IMR-90 (cell line): ENCODE measurements at regions not wholly inside any gene's neighbourhood (a gene's known extent, or its start where the extent isn't known, plus 50 kb on each side); places are given as distances from the start of the nearest gene placed in this dataset.

Experiments
- ATAC-seq: fragments of 200-7000 bp; cut with Tn5 transposase; 2 replicates; pipeline ENCODE4 v1.9.1; 2020; ENCODE audit warnings: low read depth, mild to moderate bottlenecking, moderate library complexity
- BruUV-seq: library from RNA; stranded (reverse); fragments of 400-500 nt; replicated peaks from 2 replicates; lab custom pipeline; 2021; lab: Mats Ljungman, UMichigan
- CTCF ChIA-PET: fragments of 300-600 bp; formaldehyde crosslinking; extraction: SDS; loops from one replicate; lab custom pipeline; 2021; ENCODE audit warnings: antibody characterized with exemption; lab: Yijun Ruan, JAX
- POLR2A ChIA-PET: fragments of 300-600 bp; sonication (Branson Sonifier 250); formaldehyde crosslinking; loops from one replicate; lab custom pipeline; 2022; ENCODE audit warnings: antibody characterized with exemption; ENCODE audit not compliant: unreplicated experiment; lab: Charles Lee
- DNase-seq: peaks from one replicate; pipeline ENCODE4 v3.0.0; 2013
- H2AFZ ChIP-seq: replicated peaks from 2 replicates; pipeline ENCODE3; 2013; ENCODE audit warnings: low read length, mild to moderate bottlenecking; ENCODE audit not compliant: poor library complexity
- H2AK5ac ChIP-seq: 2 replicates; pipeline ENCODE4 v1.6.1; 2013; ENCODE audit warnings: low read depth, low read length, inconsistent platforms
- H2AK9ac ChIP-seq: replicated peaks from 2 replicates; pipeline ENCODE3; 2013; ENCODE audit warnings: mild to moderate bottlenecking, low read depth, low read length, moderate library complexity; ENCODE audit not compliant: poor library complexity
- H2BK120ac ChIP-seq: 2 replicates; pipeline ENCODE4 v1.6.1; 2013; ENCODE audit warnings: low read depth, low read length, inconsistent platforms
- H2BK15ac ChIP-seq: 3 replicates; pipeline ENCODE4 v1.6.1; 2013; ENCODE audit warnings: low read depth, low read length, inconsistent platforms
- H2BK20ac ChIP-seq: 2 replicates; pipeline ENCODE4 v1.6.1; 2013; ENCODE audit warnings: low read depth, mild to moderate bottlenecking, inconsistent platforms, low read length, moderate library complexity
- H2BK5ac ChIP-seq: 2 replicates; pipeline ENCODE4 v1.6.1; 2013; ENCODE audit warnings: mild to moderate bottlenecking, low read depth, low read length, inconsistent platforms; ENCODE audit not compliant: poor library complexity, severe bottlenecking
- H3K14ac ChIP-seq: replicated peaks from 2 replicates; pipeline ENCODE4 v1.6.1; 2013; ENCODE audit warnings: low read depth, low read length, inconsistent platforms
- H3K18ac ChIP-seq: 2 replicates; pipeline ENCODE4 v1.6.1; 2013; ENCODE audit warnings: low read depth, low read length, control low read depth
- H3K23ac ChIP-seq: 2 replicates; pipeline ENCODE4 v1.6.1; 2013; ENCODE audit warnings: low read depth, low read length, inconsistent platforms
- H3K27ac ChIP-seq: 2 replicates; pipeline ENCODE4 v1.5.1; 2013; ENCODE audit warnings: mild to moderate bottlenecking, control low read depth, low read length; ENCODE audit not compliant: insufficient read depth
- H3K27me3 ChIP-seq: 2 replicates; pipeline ENCODE4 v1.6.1; 2013; ENCODE audit warnings: low read length; ENCODE audit not compliant: control insufficient read depth, insufficient read depth
- H3K36me3 ChIP-seq: 2 replicates; pipeline ENCODE4 v1.6.1; 2013; ENCODE audit warnings: low read length, mixed read lengths; ENCODE audit not compliant: control insufficient read depth, insufficient read depth
- H3K4ac ChIP-seq: 2 replicates; pipeline ENCODE4 v1.6.1; 2013; ENCODE audit warnings: low read depth, low read length, inconsistent platforms
- H3K4me1 ChIP-seq: 2 replicates; pipeline ENCODE4 v1.6.1; 2013; ENCODE audit warnings: low read length, mixed read lengths; ENCODE audit not compliant: control insufficient read depth, insufficient read depth
- H3K4me2 ChIP-seq: 2 replicates; pipeline ENCODE4 v1.6.1; 2013; ENCODE audit warnings: low read depth, mild to moderate bottlenecking, control low read depth, low read length, moderate library complexity
- H3K4me3 ChIP-seq: 2 replicates; pipeline ENCODE4 v1.5.1; 2013; ENCODE audit warnings: low read depth, mild to moderate bottlenecking, control low read depth, low read length, moderate library complexity; ENCODE audit not compliant: insufficient read depth
- H3K56ac ChIP-seq: 2 replicates; pipeline ENCODE4 v1.6.1; 2013; ENCODE audit warnings: low read length, inconsistent platforms; ENCODE audit not compliant: insufficient read depth; ENCODE audit errors: extremely low read depth
- H3K79me1 ChIP-seq, 2 experiments: 2 replicates each; pipeline ENCODE4 v1.6.1; 2013; ENCODE audit warnings: low read length in 2 of 2, inconsistent platforms in 1 of 2, low read depth in 1 of 2
- H3K9ac ChIP-seq: 2 replicates; pipeline ENCODE4 v1.6.1; 2013; ENCODE audit warnings: low read depth, low read length, control low read depth
- H3K9me1 ChIP-seq: 2 replicates; pipeline ENCODE4 v1.6.1; 2013; ENCODE audit warnings: low read length, inconsistent platforms; ENCODE audit not compliant: insufficient read depth
- H3K9me3 ChIP-seq: 2 replicates; pipeline ENCODE4 v1.6.1; 2013; ENCODE audit warnings: low read length; ENCODE audit not compliant: control insufficient read depth, insufficient read depth
- H4K20me1 ChIP-seq: 2 replicates; pipeline ENCODE4 v1.6.1; 2013; ENCODE audit warnings: low read length, inconsistent platforms; ENCODE audit not compliant: insufficient read depth
- H4K5ac ChIP-seq: 2 replicates; pipeline ENCODE4 v1.6.1; 2013; ENCODE audit warnings: mild to moderate bottlenecking, low read depth, low read length, control low read depth
- H4K8ac ChIP-seq, 2 experiments: 2 replicates each; pipeline ENCODE4 v1.6.1; 2013; ENCODE audit warnings: low read depth in 2 of 2, low read length in 2 of 2, control low read depth in 1 of 2, inconsistent platforms in 1 of 2
- H4K91ac ChIP-seq: 2 replicates; pipeline ENCODE4 v1.6.1; 2013; ENCODE audit warnings: low read depth, low read length, inconsistent platforms; ENCODE audit not compliant: insufficient read depth
- BHLHE40 ChIP-seq: fragments of 150-350 bp; IDR thresholded peaks from 2 replicates; pipeline ENCODE4 v1.6.1; 2016; ENCODE audit warnings: mild to moderate bottlenecking, low read depth, low read length
- CEBPB ChIP-seq: IDR thresholded peaks from 2 replicates; pipeline ENCODE4 v1.6.1; 2012; ENCODE audit warnings: low read depth, low read length, improper control_type of control experiment
- CHD1 ChIP-seq: IDR thresholded peaks from 2 replicates; pipeline ENCODE4 v1.6.1; 2012; ENCODE audit warnings: low read depth, low read length, improper control_type of control experiment
- FOS ChIP-seq: fragments of 150-350 bp; IDR thresholded peaks from 2 replicates; pipeline ENCODE4 v1.6.1; 2016; ENCODE audit warnings: low read depth, low read length
- MAFK ChIP-seq: IDR thresholded peaks from 2 replicates; pipeline ENCODE4 v1.6.1; 2012; ENCODE audit warnings: low read depth, low read length, improper control_type of control experiment
- MAZ ChIP-seq: IDR thresholded peaks from 2 replicates; pipeline ENCODE4 v1.6.1; 2012; ENCODE audit warnings: low read depth, mild to moderate bottlenecking, low read length, improper control_type of control experiment, moderate library complexity, borderline replicate concordance
- MXI1 ChIP-seq: IDR thresholded peaks from 2 replicates; pipeline ENCODE4 v1.6.1; 2012; ENCODE audit warnings: low read depth, mild to moderate bottlenecking, low read length, moderate library complexity, borderline replicate concordance
- NFE2L2 ChIP-seq: fragments of 150-350 bp; IDR thresholded peaks from 2 replicates; pipeline ENCODE4 v1.6.1; 2016; ENCODE audit warnings: low read depth, mild to moderate bottlenecking, low read length
- POLR2A ChIP-seq: IDR thresholded peaks from 2 replicates; pipeline ENCODE4 v1.6.1; 2012; ENCODE audit warnings: mild to moderate bottlenecking, low read depth, low read length
- RAD21 ChIP-seq: IDR thresholded peaks from 2 replicates; pipeline ENCODE4 v1.6.1; 2012; ENCODE audit warnings: low read length, improper control_type of control experiment
- RCOR1 ChIP-seq: IDR thresholded peaks from 2 replicates; pipeline ENCODE4 v1.6.1; 2012; ENCODE audit warnings: mild to moderate bottlenecking, low read length, improper control_type of control experiment; ENCODE audit not compliant: insufficient replicate concordance
- SMC3 ChIP-seq: fragments of 150-350 bp; IDR thresholded peaks from 2 replicates; pipeline ENCODE4 v1.6.1; 2016; ENCODE audit warnings: low read depth, mild to moderate bottlenecking, antibody characterized with exemption, low read length, moderate library complexity
- WGBS, 2 experiments: methylation state at CpG; one replicate each; pipeline versions ENCODE4 v1.1.5 to v1.1.7; 2013; ENCODE audit warnings: missing lambda C conversion rate in 2 of 2; ENCODE audit not compliant: insufficient read length in 1 of 2; ENCODE audit errors: extremely low coverage in 2 of 2; 5-methylcytosine and 5-hydroxymethylcytosine counted together
- dilution Hi-C: fragments of 300-500 bp; cut with HindIII; formaldehyde crosslinking; loops from one replicate; pipeline ENCODE4 v1.14.3; 2018; ENCODE audit warnings: low sequenced_read_pairs; ENCODE audit not compliant: unreplicated experiment
- in situ Hi-C: fragments of 300-500 bp; cut with MboI; formaldehyde crosslinking; loops from 3 replicates; pipeline ENCODE4 v1.14.3; 2019; ENCODE audit warnings: low sequenced_read_pairs, inconsistent platforms, mixed read lengths
- intact Hi-C: fragments of 100-400 bp; cut with micrococcal nuclease; formaldehyde crosslinking; loops from 2 replicates; pipeline ENCODE4 v1.10.0; 2022
- TF ChIP-seq, protein P1 (sequence below): fragments of 150-350 bp; IDR thresholded peaks from 2 replicates; pipeline ENCODE4 v1.6.1; 2017; ENCODE audit warnings: mild to moderate bottlenecking, antibody characterized with exemption, low read length, low read depth
- TF ChIP-seq, protein P2 (sequence below): conservative IDR thresholded peaks from 2 replicates; pipeline ENCODE4 v1.5.1; 2012; ENCODE audit warnings: mild to moderate bottlenecking, low read depth, low read length, improper control_type of control experiment
- TF ChIP-seq, protein P3 (sequence below): fragments of 150-350 bp; IDR thresholded peaks from 2 replicates; pipeline ENCODE4 v1.6.1; 2016; ENCODE audit warnings: low read depth, mild to moderate bottlenecking, low read length, moderate library complexity, borderline replicate concordance

DNA sequence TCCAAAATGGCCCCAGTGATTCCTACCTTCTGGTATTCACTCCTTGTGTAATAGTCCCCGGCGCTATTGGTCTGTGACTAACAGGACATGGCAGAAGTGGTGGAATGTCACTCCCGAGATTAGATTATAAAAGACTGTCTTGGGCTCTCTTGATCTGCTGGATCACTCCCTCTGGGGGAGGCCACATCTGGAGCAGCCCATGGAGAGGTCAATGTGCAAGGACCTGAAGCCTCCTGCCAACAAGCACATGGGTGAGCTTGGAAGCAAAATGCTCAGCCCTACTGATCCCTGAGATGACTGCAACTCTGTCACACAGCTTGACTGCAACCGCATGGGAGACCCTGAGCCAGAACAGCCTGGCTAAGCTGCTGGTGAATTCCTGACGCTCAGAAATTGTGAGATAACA is 94.3 kb upstream of the GLI2 start:
- Histone ChIP-seq H3K9me3 (peaks cover 4% of the 10 kb centered on the region; the same call in 1 of the 2 replicates), H3K9me1 (0 out of 2 replicates have a peak, but pooled peaks cover 3% of the 10 kb centered on the region), H2AK9ac (no peak overlapping the region), H4K5ac (no peak overlapping the region), H3K4ac (no peak overlapping the region), H3K56ac (no peak overlapping the region), H3K27me3 (peaks cover 12% of the 10 kb centered on the region), H3K23ac (no peak overlapping the region), H2AFZ (peak overlapping the region; percentile 15), H3K4me3 (no peak overlapping the region), H2BK15ac (no peak overlapping the region), H3K14ac (no peak overlapping the region), H3K79me1 (no peaks in the 10 kb centered on the region), H3K4me2 (no peak overlapping the region), H3K27ac (no peak overlapping the region), H3K9ac (no peak overlapping the region), H4K8ac (no peak overlapping the region; a peak in 1 of 4 replicates), H2BK120ac (no peak overlapping the region), H2BK5ac (no peak overlapping the region), H4K20me1 (no peaks in the 10 kb centered on the region), H3K4me1 (no peaks in the 10 kb centered on the region; the same call in 1 of the 2 replicates), H3K36me3 (no peaks in the 10 kb centered on the region), H3K18ac (no peak overlapping the region), H4K91ac (no peak overlapping the region), H2AK5ac (no peak overlapping the region), H2BK20ac (no peak overlapping the region)
- ChIA-PET CTCF (no interaction called here), POLR2A (no interaction called here)
- DNase-seq (peak; percentile 15), ATAC-seq (no peak; the same call in 1 of the 2 replicates)
- no TSS peak for BruUV-seq
- dilution Hi-C loops (no loop called here), intact Hi-C loops (no loop called here), in situ Hi-C loops (no loop called here)
- TF ChIP-seq BHLHE40 (no peak), POLR2A (no peak), CHD1 (no peak), RCOR1 (no peak), RAD21 (no peak), SMC3 (no peak), MAZ (no peak), MXI1 (no peak), NFE2L2 (no peak), CEBPB (no peak), MAFK (no peak), FOS (no peak)
- TF ChIP-seq, protein P1, sequence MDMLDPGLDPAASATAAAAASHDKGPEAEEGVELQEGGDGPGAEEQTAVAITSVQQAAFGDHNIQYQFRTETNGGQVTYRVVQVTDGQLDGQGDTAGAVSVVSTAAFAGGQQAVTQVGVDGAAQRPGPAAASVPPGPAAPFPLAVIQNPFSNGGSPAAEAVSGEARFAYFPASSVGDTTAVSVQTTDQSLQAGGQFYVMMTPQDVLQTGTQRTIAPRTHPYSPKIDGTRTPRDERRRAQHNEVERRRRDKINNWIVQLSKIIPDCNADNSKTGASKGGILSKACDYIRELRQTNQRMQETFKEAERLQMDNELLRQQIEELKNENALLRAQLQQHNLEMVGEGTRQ: no peak
- TF ChIP-seq, protein P2, sequence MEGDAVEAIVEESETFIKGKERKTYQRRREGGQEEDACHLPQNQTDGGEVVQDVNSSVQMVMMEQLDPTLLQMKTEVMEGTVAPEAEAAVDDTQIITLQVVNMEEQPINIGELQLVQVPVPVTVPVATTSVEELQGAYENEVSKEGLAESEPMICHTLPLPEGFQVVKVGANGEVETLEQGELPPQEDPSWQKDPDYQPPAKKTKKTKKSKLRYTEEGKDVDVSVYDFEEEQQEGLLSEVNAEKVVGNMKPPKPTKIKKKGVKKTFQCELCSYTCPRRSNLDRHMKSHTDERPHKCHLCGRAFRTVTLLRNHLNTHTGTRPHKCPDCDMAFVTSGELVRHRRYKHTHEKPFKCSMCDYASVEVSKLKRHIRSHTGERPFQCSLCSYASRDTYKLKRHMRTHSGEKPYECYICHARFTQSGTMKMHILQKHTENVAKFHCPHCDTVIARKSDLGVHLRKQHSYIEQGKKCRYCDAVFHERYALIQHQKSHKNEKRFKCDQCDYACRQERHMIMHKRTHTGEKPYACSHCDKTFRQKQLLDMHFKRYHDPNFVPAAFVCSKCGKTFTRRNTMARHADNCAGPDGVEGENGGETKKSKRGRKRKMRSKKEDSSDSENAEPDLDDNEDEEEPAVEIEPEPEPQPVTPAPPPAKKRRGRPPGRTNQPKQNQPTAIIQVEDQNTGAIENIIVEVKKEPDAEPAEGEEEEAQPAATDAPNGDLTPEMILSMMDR: no peak
- TF ChIP-seq, protein P3, sequence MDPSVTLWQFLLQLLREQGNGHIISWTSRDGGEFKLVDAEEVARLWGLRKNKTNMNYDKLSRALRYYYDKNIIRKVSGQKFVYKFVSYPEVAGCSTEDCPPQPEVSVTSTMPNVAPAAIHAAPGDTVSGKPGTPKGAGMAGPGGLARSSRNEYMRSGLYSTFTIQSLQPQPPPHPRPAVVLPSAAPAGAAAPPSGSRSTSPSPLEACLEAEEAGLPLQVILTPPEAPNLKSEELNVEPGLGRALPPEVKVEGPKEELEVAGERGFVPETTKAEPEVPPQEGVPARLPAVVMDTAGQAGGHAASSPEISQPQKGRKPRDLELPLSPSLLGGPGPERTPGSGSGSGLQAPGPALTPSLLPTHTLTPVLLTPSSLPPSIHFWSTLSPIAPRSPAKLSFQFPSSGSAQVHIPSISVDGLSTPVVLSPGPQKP: no peak
- WGBS, 2 experiments: no CpG with 5 or more reads among the region's 5 CpGs
